ENCODE measurements at regions not wholly inside any gene's neighbourhood (a gene's known extent, or its start where the extent isn't known, plus 50 kb on each side); places are given as distances from the start of the nearest gene placed in this dataset.

GRCh38 chr20:39124064-39124463, 161.9 kb downstream of the DHX35 start:
- CTCF ChIA-PET = no interaction called here
- no peak overlapping the region for H3K27ac ChIP-seq
- no peaks in the 10 kb centered on the region for H3F3A ChIP-seq (ENCODE audit: insufficient read depth, low read depth)
- H3K36me3 ChIP-seq (ENCODE audit: low read depth) = no peaks in the 10 kb centered on the region
- POLR2A ChIA-PET (ENCODE audit: unreplicated experiment) = interaction anchor here (0.6 kb wide), 1 partner anchor 1185 kb away, joined by 7 read pairs; no protein-coding TSS in a partner anchor
- no peaks in the 10 kb centered on the region for H3K79me2 ChIP-seq (ENCODE audit: low read depth)
- no peaks in the 10 kb centered on the region for H3K9me3 ChIP-seq (ENCODE audit: insufficient read depth, low read depth)
- no peak for DNase-seq
- H3K9me2 ChIP-seq (ENCODE audit: insufficient read depth) = no peaks in the 10 kb centered on the region
- H3K27me3 ChIP-seq (ENCODE audit: insufficient read depth, low read depth) = peaks cover 25% of the 10 kb centered on the region
- TF ChIP-seq, protein P1, sequence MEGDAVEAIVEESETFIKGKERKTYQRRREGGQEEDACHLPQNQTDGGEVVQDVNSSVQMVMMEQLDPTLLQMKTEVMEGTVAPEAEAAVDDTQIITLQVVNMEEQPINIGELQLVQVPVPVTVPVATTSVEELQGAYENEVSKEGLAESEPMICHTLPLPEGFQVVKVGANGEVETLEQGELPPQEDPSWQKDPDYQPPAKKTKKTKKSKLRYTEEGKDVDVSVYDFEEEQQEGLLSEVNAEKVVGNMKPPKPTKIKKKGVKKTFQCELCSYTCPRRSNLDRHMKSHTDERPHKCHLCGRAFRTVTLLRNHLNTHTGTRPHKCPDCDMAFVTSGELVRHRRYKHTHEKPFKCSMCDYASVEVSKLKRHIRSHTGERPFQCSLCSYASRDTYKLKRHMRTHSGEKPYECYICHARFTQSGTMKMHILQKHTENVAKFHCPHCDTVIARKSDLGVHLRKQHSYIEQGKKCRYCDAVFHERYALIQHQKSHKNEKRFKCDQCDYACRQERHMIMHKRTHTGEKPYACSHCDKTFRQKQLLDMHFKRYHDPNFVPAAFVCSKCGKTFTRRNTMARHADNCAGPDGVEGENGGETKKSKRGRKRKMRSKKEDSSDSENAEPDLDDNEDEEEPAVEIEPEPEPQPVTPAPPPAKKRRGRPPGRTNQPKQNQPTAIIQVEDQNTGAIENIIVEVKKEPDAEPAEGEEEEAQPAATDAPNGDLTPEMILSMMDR (conservative IDR thresholded peaks at IDR 0.05) = no peak
- no peak for TF ChIP-seq EZH2 (IDR thresholded peaks at IDR 0.05; ENCODE audit: low read depth)
- BruUV-seq (replicated peaks) = no TSS peak
- intact Hi-C loops (cut with micrococcal nuclease; ENCODE audit: unreplicated experiment) = no loop called here
- no peak overlapping the region for H3K4me2 ChIP-seq
- no peaks in the 10 kb centered on the region for H3K4me1 ChIP-seq (replicated peaks; ENCODE audit: insufficient read depth)
- H2AFZ ChIP-seq = no peak overlapping the region
- H4K20me1 ChIP-seq (ENCODE audit: insufficient read depth) = no peaks in the 10 kb centered on the region
- H3K4me3 ChIP-seq = no peak overlapping the region

DNA sequence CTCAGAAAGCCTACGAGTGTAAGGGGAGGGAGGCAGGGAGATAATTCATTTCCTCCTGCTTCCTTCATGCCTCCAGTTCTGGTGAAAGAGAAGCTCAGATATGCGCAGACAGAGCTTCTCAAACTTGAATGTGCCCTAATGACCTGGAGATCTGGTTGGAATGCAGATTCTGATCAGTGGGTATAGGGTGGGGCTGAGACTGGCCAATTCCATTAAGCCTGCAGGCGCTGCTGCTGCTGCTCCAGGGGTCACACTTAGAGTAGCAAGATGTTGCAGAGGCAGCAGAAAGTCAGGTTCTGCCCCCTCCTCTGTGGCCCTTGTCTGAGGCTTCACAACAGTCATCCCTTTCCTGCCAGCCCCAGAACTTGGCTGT, 161.0 kb downstream of the DHX35 start:
- intact Hi-C loops (cut with micrococcal nuclease; ENCODE audit: unreplicated experiment) = no loop called here
- Histone ChIP-seq H3K27me3 (ENCODE audit: insufficient read depth, low read depth) (peaks cover 25% of the 10 kb centered on the region), H3K4me1 (replicated peaks; ENCODE audit: insufficient read depth) (no peaks in the 10 kb centered on the region), H3K27ac (no peak overlapping the region), H3F3A (ENCODE audit: insufficient read depth, low read depth) (no peaks in the 10 kb centered on the region), H3K9me2 (ENCODE audit: insufficient read depth) (no peaks in the 10 kb centered on the region), H3K4me3 (no peak overlapping the region), H4K20me1 (ENCODE audit: insufficient read depth) (no peaks in the 10 kb centered on the region), H2AFZ (no peak overlapping the region), H3K36me3 (ENCODE audit: low read depth) (no peaks in the 10 kb centered on the region), H3K4me2 (no peak overlapping the region), H3K9me3 (ENCODE audit: insufficient read depth, low read depth) (no peaks in the 10 kb centered on the region), H3K79me2 (ENCODE audit: low read depth) (no peaks in the 10 kb centered on the region)
- no peak for TF ChIP-seq EZH2 (IDR thresholded peaks at IDR 0.05; ENCODE audit: low read depth)
- TF ChIP-seq, protein P1 (conservative IDR thresholded peaks at IDR 0.05) = no peak
- no peak for DNase-seq
- ChIA-PET CTCF (no interaction called here), POLR2A (ENCODE audit: unreplicated experiment) (no interaction called here)
- BruUV-seq (replicated peaks) = no TSS peak

DNA sequence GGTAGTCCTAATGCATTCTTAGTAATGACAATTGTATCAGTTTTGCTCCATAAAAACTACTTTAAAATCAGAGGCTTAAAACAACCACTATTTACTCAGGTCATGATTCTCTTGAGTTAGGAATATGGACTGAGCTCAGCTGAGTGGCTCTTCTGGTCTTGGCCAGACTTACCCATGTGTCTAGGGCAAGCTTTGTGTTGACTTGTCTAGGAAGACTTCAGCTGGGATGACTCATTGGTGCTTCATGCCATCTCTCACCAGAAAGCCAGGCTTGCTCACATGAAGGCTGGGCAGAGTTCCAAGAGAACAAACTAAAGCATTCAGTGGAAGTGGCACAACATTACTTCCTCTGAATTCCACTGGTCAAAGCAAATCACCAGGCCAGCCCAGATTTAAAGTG, 155.3 kb downstream of the DHX35 start:
- no peak overlapping the region for H3K4me3 ChIP-seq
- H3K36me3 ChIP-seq (ENCODE audit: low read depth) = no peaks in the 10 kb centered on the region
- no peaks in the 10 kb centered on the region for H3K4me1 ChIP-seq (replicated peaks; ENCODE audit: insufficient read depth)
- H3K9me2 ChIP-seq (ENCODE audit: insufficient read depth) = no peaks in the 10 kb centered on the region
- H3K27ac ChIP-seq = no peak overlapping the region
- ChIA-PET POLR2A (ENCODE audit: unreplicated experiment) (no interaction called here), CTCF (no interaction called here)
- H3K4me2 ChIP-seq = no peak overlapping the region
- peaks cover 22% of the 10 kb centered on the region for H3K27me3 ChIP-seq (ENCODE audit: insufficient read depth, low read depth)
- no peak for TF ChIP-seq EZH2 (IDR thresholded peaks at IDR 0.05; ENCODE audit: low read depth)
- TF ChIP-seq, protein P1 (conservative IDR thresholded peaks at IDR 0.05) = no peak
- H3K79me2 ChIP-seq (ENCODE audit: low read depth) = no peaks in the 10 kb centered on the region
- no TSS peak for BruUV-seq (replicated peaks)
- no peak overlapping the region for H2AFZ ChIP-seq
- intact Hi-C loops (cut with micrococcal nuclease; ENCODE audit: unreplicated experiment) = no loop called here
- H4K20me1 ChIP-seq (ENCODE audit: insufficient read depth) = no peaks in the 10 kb centered on the region
- DNase-seq = peak in 1 of 2 experiments; percentile 64
- no peaks in the 10 kb centered on the region for H3F3A ChIP-seq (ENCODE audit: insufficient read depth, low read depth)
- no peaks in the 10 kb centered on the region; the same call in 1 of the 2 replicates for H3K9me3 ChIP-seq (ENCODE audit: insufficient read depth, low read depth)
